ENCODE measurements at regions not wholly inside any gene's neighbourhood (a gene's known extent, or its start where the extent isn't known, plus 50 kb on each side); places are given as distances from the start of the nearest gene placed in this dataset.

GRCh38 chr20:7829031-7829430 lies 111.2 kb downstream of the HAO1 start:
- TF ChIP-seq, protein P1, sequence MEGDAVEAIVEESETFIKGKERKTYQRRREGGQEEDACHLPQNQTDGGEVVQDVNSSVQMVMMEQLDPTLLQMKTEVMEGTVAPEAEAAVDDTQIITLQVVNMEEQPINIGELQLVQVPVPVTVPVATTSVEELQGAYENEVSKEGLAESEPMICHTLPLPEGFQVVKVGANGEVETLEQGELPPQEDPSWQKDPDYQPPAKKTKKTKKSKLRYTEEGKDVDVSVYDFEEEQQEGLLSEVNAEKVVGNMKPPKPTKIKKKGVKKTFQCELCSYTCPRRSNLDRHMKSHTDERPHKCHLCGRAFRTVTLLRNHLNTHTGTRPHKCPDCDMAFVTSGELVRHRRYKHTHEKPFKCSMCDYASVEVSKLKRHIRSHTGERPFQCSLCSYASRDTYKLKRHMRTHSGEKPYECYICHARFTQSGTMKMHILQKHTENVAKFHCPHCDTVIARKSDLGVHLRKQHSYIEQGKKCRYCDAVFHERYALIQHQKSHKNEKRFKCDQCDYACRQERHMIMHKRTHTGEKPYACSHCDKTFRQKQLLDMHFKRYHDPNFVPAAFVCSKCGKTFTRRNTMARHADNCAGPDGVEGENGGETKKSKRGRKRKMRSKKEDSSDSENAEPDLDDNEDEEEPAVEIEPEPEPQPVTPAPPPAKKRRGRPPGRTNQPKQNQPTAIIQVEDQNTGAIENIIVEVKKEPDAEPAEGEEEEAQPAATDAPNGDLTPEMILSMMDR (IDR thresholded peaks at IDR 0.05) = no peak
- no peak for TF ChIP-seq POLR2A (IDR thresholded peaks at IDR 0.05)
